Neural crest cell (in vitro differentiated cells): ENCODE measurements at regions not wholly inside any gene's neighbourhood (a gene's known extent, or its start where the extent isn't known, plus 50 kb on each side); places are given as distances from the start of the nearest gene placed in this dataset.

Experiments used
- DNase-seq: peaks from one replicate; pipeline ENCODE4 v3.0.0; 2021; ENCODE audit warnings: low read depth, mixed read lengths, low spot score
- H3K27ac Mint-ChIP-seq: one replicate; pipeline ENCODE4 v1.8.0; 2021; ENCODE audit warnings: mild to moderate bottlenecking, mixed read lengths; ENCODE audit not compliant: unreplicated experiment
- H3K27me3 Mint-ChIP-seq: 2 replicates; pipeline ENCODE4 v1.8.0; 2021; ENCODE audit warnings: low read depth, mild to moderate bottlenecking, mixed read lengths
- H3K36me3 Mint-ChIP-seq: 2 replicates; pipeline ENCODE4 v1.8.0; 2021; ENCODE audit warnings: low read depth, mild to moderate bottlenecking, mixed read lengths
- H3K4me1 Mint-ChIP-seq: 2 replicates; pipeline ENCODE4 v1.8.0; 2021; ENCODE audit warnings: mixed read lengths
- H3K4me3 Mint-ChIP-seq: one replicate; pipeline ENCODE4 v1.8.0; 2021; ENCODE audit warnings: mild to moderate bottlenecking, mixed read lengths
- H3K9me3 Mint-ChIP-seq: 2 replicates; pipeline ENCODE4 v1.8.0; 2021; ENCODE audit warnings: mixed read lengths
- TF ChIP-seq, protein P1 (sequence below): fragments of 200-600 bp; sonication (generic); conservative IDR thresholded peaks from 2 replicates; pipeline ENCODE4 v1.5.0; 2021; ENCODE audit warnings: antibody characterized with exemption, mild to moderate bottlenecking

DNA sequence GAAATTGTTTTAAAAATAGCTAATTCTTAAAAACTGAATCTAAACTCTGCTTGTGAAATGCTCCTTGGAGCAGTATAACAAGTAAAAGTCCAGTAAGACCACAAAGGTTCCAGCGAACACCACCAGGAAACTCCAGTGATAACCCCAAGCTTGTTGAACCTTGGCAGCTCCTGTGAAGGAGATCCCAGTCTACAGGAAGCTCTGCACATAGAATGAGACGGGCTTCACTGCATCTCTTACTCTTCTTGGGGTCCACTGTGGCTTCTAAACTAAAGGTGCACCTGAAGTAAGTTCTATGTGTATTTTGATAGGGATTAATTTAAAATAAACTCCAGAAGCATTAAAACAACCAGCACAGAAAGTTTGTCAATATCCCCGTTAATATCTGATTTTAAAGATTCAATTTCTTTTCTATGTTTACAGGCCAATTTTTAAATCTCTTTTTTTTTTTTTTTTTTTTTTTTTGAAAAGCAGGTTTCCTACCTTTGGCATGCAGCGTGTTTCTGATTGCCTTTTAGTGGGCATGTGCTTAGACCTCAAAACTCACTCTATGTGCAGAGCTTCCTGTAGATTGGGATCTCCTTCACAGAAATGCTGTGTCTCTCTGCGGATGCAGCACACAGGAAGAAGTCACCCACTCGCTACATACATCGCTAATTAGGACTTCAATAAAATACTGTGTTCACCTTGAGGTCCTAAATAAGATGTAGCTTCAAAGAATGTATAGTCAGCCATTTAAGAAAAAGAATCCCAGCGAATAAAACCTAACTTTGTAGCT, 508.5 kb downstream of the KLF12 start:
- TF ChIP-seq, protein P1, sequence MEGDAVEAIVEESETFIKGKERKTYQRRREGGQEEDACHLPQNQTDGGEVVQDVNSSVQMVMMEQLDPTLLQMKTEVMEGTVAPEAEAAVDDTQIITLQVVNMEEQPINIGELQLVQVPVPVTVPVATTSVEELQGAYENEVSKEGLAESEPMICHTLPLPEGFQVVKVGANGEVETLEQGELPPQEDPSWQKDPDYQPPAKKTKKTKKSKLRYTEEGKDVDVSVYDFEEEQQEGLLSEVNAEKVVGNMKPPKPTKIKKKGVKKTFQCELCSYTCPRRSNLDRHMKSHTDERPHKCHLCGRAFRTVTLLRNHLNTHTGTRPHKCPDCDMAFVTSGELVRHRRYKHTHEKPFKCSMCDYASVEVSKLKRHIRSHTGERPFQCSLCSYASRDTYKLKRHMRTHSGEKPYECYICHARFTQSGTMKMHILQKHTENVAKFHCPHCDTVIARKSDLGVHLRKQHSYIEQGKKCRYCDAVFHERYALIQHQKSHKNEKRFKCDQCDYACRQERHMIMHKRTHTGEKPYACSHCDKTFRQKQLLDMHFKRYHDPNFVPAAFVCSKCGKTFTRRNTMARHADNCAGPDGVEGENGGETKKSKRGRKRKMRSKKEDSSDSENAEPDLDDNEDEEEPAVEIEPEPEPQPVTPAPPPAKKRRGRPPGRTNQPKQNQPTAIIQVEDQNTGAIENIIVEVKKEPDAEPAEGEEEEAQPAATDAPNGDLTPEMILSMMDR = no peak
- DNase-seq = no peak
- Mint-ChIP-seq H3K27ac (no peak overlapping the region), H3K9me3 (no peaks in the 10 kb centered on the region), H3K4me1 (no peaks in the 10 kb centered on the region), H3K4me3 (no peak overlapping the region), H3K27me3 (no peaks in the 10 kb centered on the region), H3K36me3 (no peaks in the 10 kb centered on the region)

DNA sequence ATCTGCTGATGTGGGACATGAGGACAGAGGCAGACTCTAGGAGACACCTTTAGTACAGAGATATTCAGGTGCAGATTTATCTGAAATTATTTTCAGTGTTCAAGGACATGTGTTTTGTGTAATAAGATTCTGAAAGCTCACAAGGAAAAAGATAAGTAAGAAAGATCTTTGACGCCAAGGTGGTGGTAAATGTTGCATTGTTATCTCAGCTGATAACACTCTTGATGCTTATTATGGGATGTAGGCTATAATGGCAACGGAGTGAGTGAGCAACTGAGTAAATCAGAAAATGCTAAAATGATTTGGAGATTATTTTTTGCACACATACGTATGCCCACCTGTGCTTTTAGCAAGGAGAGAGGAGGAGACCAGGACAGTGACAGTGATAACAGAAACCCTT, 510.9 kb downstream of the KLF12 start:
- Mint-ChIP-seq H3K27me3 (no peaks in the 10 kb centered on the region), H3K9me3 (no peaks in the 10 kb centered on the region), H3K27ac (no peak overlapping the region), H3K4me3 (no peak overlapping the region), H3K4me1 (no peaks in the 10 kb centered on the region), H3K36me3 (no peaks in the 10 kb centered on the region)
- DNase-seq = no peak
- TF ChIP-seq, protein P1 = no peak

DNA sequence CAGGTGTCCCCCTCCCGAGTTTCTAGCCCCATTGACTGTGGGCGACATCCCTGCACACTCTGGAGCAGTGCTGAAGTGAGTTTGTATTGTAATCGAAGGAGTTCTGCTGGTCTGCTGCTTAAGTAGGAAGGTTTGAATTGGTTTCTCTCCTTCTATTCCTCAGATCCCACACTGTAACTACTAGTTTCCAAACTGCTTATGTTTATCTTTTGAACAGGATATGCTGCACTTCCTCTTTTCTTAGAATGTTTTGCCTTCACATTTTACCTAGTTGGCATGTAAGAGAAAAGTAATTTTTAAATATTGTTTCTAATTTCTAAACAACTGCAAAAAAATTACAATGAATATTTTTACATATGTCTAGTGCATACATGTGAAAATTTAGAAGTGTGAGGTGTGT, 511.8 kb downstream of the KLF12 start:
- Mint-ChIP-seq H3K27ac (no peak overlapping the region), H3K27me3 (no peaks in the 10 kb centered on the region), H3K36me3 (no peaks in the 10 kb centered on the region), H3K4me3 (no peak overlapping the region), H3K9me3 (no peaks in the 10 kb centered on the region), H3K4me1 (no peaks in the 10 kb centered on the region)
- DNase-seq = no peak
- TF ChIP-seq, protein P1 = no peak

DNA sequence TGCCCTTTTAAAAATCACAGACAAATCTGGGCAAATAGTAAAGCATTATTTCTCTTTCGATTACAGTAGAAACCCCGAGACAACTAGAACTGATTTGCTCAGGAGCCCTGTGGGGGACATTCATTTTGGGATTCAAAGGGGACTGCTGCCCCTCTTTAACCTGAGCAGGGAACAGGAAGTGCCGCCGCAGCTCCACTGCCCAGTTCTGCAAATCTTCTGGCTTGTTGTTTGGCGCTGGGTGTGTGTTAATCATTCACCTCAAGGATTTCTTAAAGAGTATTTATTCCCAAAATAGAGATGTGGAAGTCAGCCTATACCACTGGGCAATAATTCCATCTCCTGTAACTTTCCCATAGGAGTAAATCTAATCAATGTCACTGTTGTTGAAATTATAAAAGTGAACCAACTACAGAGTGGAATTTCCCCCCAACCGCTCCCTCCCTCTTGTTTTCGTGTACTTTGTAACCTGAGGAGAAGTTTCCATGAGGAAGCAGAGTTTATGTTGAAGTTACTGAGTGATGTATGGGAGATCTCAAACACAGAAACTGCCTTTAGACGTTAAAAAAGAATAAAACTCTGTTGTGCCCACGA, 515.8 kb downstream of the KLF12 start:
- no peak overlapping the region for H3K4me3 Mint-ChIP-seq
- H3K27me3 Mint-ChIP-seq = no peaks in the 10 kb centered on the region
- no peak for DNase-seq
- H3K4me1 Mint-ChIP-seq = no peaks in the 10 kb centered on the region
- H3K36me3 Mint-ChIP-seq = no peaks in the 10 kb centered on the region
- H3K9me3 Mint-ChIP-seq = peaks cover 2% of the 10 kb centered on the region
- H3K27ac Mint-ChIP-seq = no peak overlapping the region
- TF ChIP-seq, protein P1 = no peak

DNA sequence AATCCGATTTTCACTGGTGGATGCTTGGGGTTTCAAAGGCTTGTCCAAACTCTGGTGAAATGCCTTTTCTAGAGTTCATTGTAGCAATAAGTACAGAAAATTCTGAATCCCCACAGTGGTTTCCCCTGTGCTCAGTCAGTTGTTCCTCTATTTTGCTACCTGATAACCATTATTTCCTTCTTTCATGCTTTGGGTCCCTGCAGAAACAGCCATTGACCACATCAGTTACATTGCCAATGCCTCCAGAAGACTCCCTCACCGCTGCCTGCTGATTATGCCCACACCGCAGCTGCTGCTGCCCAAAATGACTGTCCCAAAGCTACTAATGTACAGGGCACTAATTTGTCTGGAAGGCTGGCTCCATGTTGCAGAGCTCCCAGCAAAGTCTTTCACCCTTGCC, 517.3 kb downstream of the KLF12 start:
- Mint-ChIP-seq H3K27me3 (no peaks in the 10 kb centered on the region), H3K4me1 (no peaks in the 10 kb centered on the region), H3K27ac (no peak overlapping the region), H3K36me3 (no peaks in the 10 kb centered on the region), H3K4me3 (no peak overlapping the region), H3K9me3 (peaks cover 4% of the 10 kb centered on the region)
- TF ChIP-seq, protein P1 = no peak
- no peak for DNase-seq
